H1 (cell line): ENCODE measurements at regions not wholly inside any gene's neighbourhood (a gene's known extent, or its start where the extent isn't known, plus 50 kb on each side); places are given as distances from the start of the nearest gene placed in this dataset.

ENCODE experiments used
- CTCF ChIA-PET: fragments of 300-600 bp; sonication (Branson Sonifier 250); formaldehyde crosslinking; loops from one replicate; lab custom pipeline; 2021; ENCODE audit not compliant: partially characterized antibody; lab: Charles Lee
- POLR2A ChIA-PET: fragments of 300-600 bp; sonication (Branson Sonifier 250); formaldehyde crosslinking; loops from one replicate; lab custom pipeline; 2021; ENCODE audit warnings: inconsistent platforms; ENCODE audit not compliant: partially characterized antibody; lab: Charles Lee
- DNase-seq, 2 experiments: peaks; one replicate each; pipeline versions ENCODE4 v3.0.0 to v3.0.0-alpha.2; 2010 to 2022; ENCODE audit warnings: low spot score in 2 of 2, low read depth in 1 of 2, mixed read lengths in 1 of 2
- FAIRE-seq: peaks from 2 replicates; lab custom pipeline; 2011; peaks lifted over from hg19 to GRCh38; lab: Jason Lieb, UNC
- H2AFZ ChIP-seq: 2 replicates; pipeline ENCODE4 v1.8.1; 2012; ENCODE audit warnings: low read length, inconsistent platforms
- H2AK5ac ChIP-seq: 2 replicates; pipeline ENCODE4 v1.6.1; 2013; ENCODE audit warnings: low read depth, low read length
- H2BK120ac ChIP-seq: replicated peaks from 2 replicates; pipeline ENCODE3; 2013; ENCODE audit warnings: low read depth, low read length, inconsistent platforms
- H2BK12ac ChIP-seq: 2 replicates; pipeline ENCODE4 v1.6.1; 2013; ENCODE audit warnings: low read depth, low read length
- H2BK15ac ChIP-seq: 2 replicates; pipeline ENCODE4 v1.6.1; 2013; ENCODE audit warnings: low read length
- H2BK20ac ChIP-seq: 2 replicates; pipeline ENCODE4 v1.6.1; 2013; ENCODE audit warnings: low read length
- H2BK5ac ChIP-seq: 2 replicates; pipeline ENCODE4 v1.6.1; 2013; ENCODE audit warnings: low read depth, low read length
- H3K14ac ChIP-seq: 2 replicates; pipeline ENCODE4 v1.6.1; 2013; ENCODE audit warnings: inconsistent platforms; ENCODE audit not compliant: insufficient read length
- H3K18ac ChIP-seq: 2 replicates; pipeline ENCODE4 v1.6.1; 2013; ENCODE audit warnings: low read length; ENCODE audit errors: extremely low read depth
- H3K23ac ChIP-seq: 2 replicates; pipeline ENCODE4 v1.6.1; 2013; ENCODE audit warnings: inconsistent platforms; ENCODE audit not compliant: insufficient read length
- H3K23me2 ChIP-seq: 2 replicates; pipeline ENCODE4 v1.6.1; 2013; ENCODE audit warnings: low read depth, low read length
- H3K27ac ChIP-seq: 2 replicates; pipeline ENCODE4 v1.6.1; 2011; ENCODE audit warnings: low read depth, low read length, inconsistent platforms
- H3K27me3 ChIP-seq, 4 experiments: replicated peaks in 1 of 4; 1 replicate in 1 of 4; 2 replicates in 3 of 4; pipeline versions ENCODE4 v1.6.1 to v1.8.1; 2011 to 2013; ENCODE audit warnings: low read length in 3 of 4, mild to moderate bottlenecking in 3 of 4, inconsistent platforms in 2 of 4, mixed read lengths in 2 of 4, moderate library complexity in 1 of 4; ENCODE audit not compliant: control insufficient read depth in 3 of 4, insufficient read depth in 3 of 4; ENCODE audit errors: extremely low read depth in 1 of 4
- H3K36me3 ChIP-seq, 4 experiments: 2 replicates each; pipeline versions ENCODE4 v1.6.1 to v1.8.1; 2011 to 2013; ENCODE audit warnings: mild to moderate bottlenecking in 4 of 4, low read length in 3 of 4, moderate library complexity in 2 of 4, control low read depth in 1 of 4, inconsistent platforms in 1 of 4; ENCODE audit not compliant: insufficient read depth in 4 of 4, control insufficient read depth in 2 of 4
- H3K4ac ChIP-seq: replicated peaks from 2 replicates; pipeline ENCODE3; 2013; ENCODE audit warnings: low read length, low read depth, mixed read lengths, inconsistent platforms; ENCODE audit not compliant: insufficient read length
- H3K4me1 ChIP-seq, 4 experiments: replicated peaks in 1 of 4; 1 replicate in 1 of 4; 2 replicates in 3 of 4; pipeline versions ENCODE4 v1.6.1 to v1.8.1; 2011 to 2013; ENCODE audit warnings: low read length in 3 of 4, inconsistent platforms in 2 of 4, mixed read lengths in 1 of 4; ENCODE audit not compliant: insufficient read depth in 4 of 4, control insufficient read depth in 3 of 4
- H3K4me2 ChIP-seq, 2 experiments: 2 replicates each; pipeline versions ENCODE4 v1.6.1 to v1.8.1; 2011 to 2013; ENCODE audit warnings: low read depth in 2 of 2, low read length in 2 of 2, control low read depth in 1 of 2, inconsistent platforms in 1 of 2, mild to moderate bottlenecking in 1 of 2; ENCODE audit not compliant: insufficient read depth in 1 of 2
- H3K4me3 ChIP-seq, 4 experiments: fragments of 200-600, 300-600 bp in 1 of 4; sonication (generic), shearing (Covaris generic), sonication (Bioruptor Twin) in 1 of 4; 2 replicates each; pipeline versions ENCODE4 v1.5.1 to v1.8.1; 2011 to 2016; ENCODE audit warnings: low read length in 4 of 4, low read depth in 3 of 4, control low read depth in 2 of 4, inconsistent platforms in 2 of 4, mild to moderate bottlenecking in 2 of 4, mixed read lengths in 1 of 4, moderate library complexity in 1 of 4; ENCODE audit not compliant: insufficient read depth in 2 of 4; ENCODE audit errors: extremely low read depth in 1 of 4
- H3K56ac ChIP-seq: replicated peaks from 2 replicates; pipeline ENCODE3; 2013; ENCODE audit warnings: low read depth, mild to moderate bottlenecking, mixed read lengths, low read length, inconsistent platforms; ENCODE audit not compliant: insufficient read length
- H3K79me1 ChIP-seq: 2 replicates; pipeline ENCODE4 v1.6.1; 2013; ENCODE audit warnings: low read depth, low read length, control low read depth
- H3K79me2 ChIP-seq, 2 experiments: 2 replicates each; pipeline versions ENCODE4 v1.6.1 to v1.8.1; 2012 to 2013; ENCODE audit warnings: low read length in 2 of 2, mild to moderate bottlenecking in 2 of 2, inconsistent platforms in 1 of 2; ENCODE audit not compliant: insufficient read depth in 2 of 2, control insufficient read depth in 1 of 2
- H3K9ac ChIP-seq, 4 experiments: replicated peaks in 1 of 4; 1 replicate in 1 of 4; 2 replicates in 3 of 4; pipeline versions ENCODE4 v1.6.1 to v1.8.1; 2011 to 2013; ENCODE audit warnings: low read depth in 3 of 4, low read length in 3 of 4, control low read depth in 2 of 4, mild to moderate bottlenecking in 2 of 4, moderate library complexity in 2 of 4, inconsistent platforms in 1 of 4; ENCODE audit errors: extremely low read depth in 1 of 4
- H3K9me3 ChIP-seq, 2 experiments: 2 replicates each; pipeline versions ENCODE4 v1.6.1 to v1.8.1; 2012 to 2013; ENCODE audit warnings: mild to moderate bottlenecking in 2 of 2, moderate library complexity in 2 of 2, control low read depth in 1 of 2, inconsistent platforms in 1 of 2, low read depth in 1 of 2, low read length in 1 of 2, mixed read lengths in 1 of 2; ENCODE audit not compliant: insufficient read depth in 2 of 2
- H4K20me1 ChIP-seq, 2 experiments: replicated peaks in 1 of 2; 2 replicates each; pipeline versions ENCODE3 to v1.8.1; 2011 to 2013; ENCODE audit warnings: inconsistent platforms in 2 of 2, low read length in 2 of 2, mild to moderate bottlenecking in 1 of 2; ENCODE audit not compliant: insufficient read depth in 2 of 2, control insufficient read depth in 1 of 2
- H4K5ac ChIP-seq: 2 replicates; pipeline ENCODE4 v1.6.1; 2013; ENCODE audit warnings: low read length, low read depth, mixed read lengths, inconsistent platforms; ENCODE audit not compliant: insufficient read length
- H4K8ac ChIP-seq: 2 replicates; pipeline ENCODE4 v1.8.0; 2013; ENCODE audit warnings: mild to moderate bottlenecking, moderate library complexity, low read length, inconsistent platforms; ENCODE audit not compliant: insufficient read depth; ENCODE audit errors: extremely low read depth
- H4K91ac ChIP-seq: replicated peaks from 2 replicates; pipeline ENCODE3; 2013; ENCODE audit warnings: low read length, mixed read lengths, inconsistent platforms; ENCODE audit not compliant: insufficient read length
- RAD21 ChIP-seq, 2 experiments: IDR thresholded peaks in 1 of 2; conservative IDR thresholded peaks in 1 of 2; 2 replicates each; pipeline ENCODE4 v1.6.1; 2011; ENCODE audit warnings: low read depth in 2 of 2, low read length in 2 of 2, improper control_type of control experiment in 1 of 2, inconsistent platforms in 1 of 2, mild to moderate bottlenecking in 1 of 2, moderate library complexity in 1 of 2
- TAF7 ChIP-seq: optimal IDR thresholded peaks from 2 replicates; pipeline ENCODE3; 2011; ENCODE audit warnings: low read depth, mild to moderate bottlenecking, inconsistent platforms, low read length, moderate library complexity, borderline replicate concordance
- WGBS, 2 experiments: shearing (Covaris generic) in 1 of 2; methylation state at CpG; one replicate each; pipeline versions ENCODE4 v1.1.6 to v1.1.7; 2013 to 2015; ENCODE audit warnings: low lambda C conversion rate in 2 of 2, mixed read lengths in 2 of 2, inconsistent platforms in 1 of 2, low coverage in 1 of 2, missing lambda C conversion rate in 1 of 2; ENCODE audit not compliant: insufficient replicate concordance in 2 of 2, insufficient coverage in 1 of 2, insufficient read length in 1 of 2; ENCODE audit errors: extremely low coverage in 1 of 2, missing lambda C conversion rate in 1 of 2; 5-methylcytosine and 5-hydroxymethylcytosine counted together
- TF ChIP-seq, protein P1 (sequence below), 3 experiments: IDR thresholded peaks; 1 replicate in 2 of 3; 2 replicates in 1 of 3; pipeline versions ENCODE4 v1.5.1 to v1.6.1; 2011; ENCODE audit warnings: low read length in 3 of 3, mild to moderate bottlenecking in 3 of 3, inconsistent platforms in 2 of 3, low read depth in 1 of 3, moderate library complexity in 1 of 3; ENCODE audit not compliant: insufficient read depth in 1 of 3; ENCODE audit errors: control extremely low read depth in 1 of 3

DNA sequence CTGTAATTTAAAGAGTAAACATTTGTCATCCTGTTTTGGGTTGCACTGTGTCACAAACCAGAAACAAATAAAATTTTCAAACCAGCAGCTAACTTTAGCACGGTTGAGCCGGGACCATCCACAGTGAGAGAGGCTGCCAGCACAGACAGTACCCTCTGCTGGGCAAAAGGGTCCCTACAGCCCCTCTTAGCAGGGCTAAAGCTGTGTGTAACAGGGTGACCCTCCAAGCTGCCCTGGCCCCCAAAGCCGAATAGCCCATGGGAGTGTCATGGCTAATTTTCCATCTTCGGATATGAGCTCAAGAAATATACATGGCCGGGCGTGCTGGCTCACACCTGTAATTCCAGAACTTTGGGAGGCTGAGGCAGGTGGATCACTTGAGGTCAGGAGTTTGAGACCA, 157.1 kb upstream of the GRIN2B start:
- Histone ChIP-seq H4K5ac (no peak overlapping the region), H3K27me3 (no peaks in the 10 kb centered on the region), H3K9ac (no peak overlapping the region), H4K20me1 (no peaks in the 10 kb centered on the region), H3K4ac (no peak overlapping the region), H2BK15ac (no peak overlapping the region), H4K8ac (no peak overlapping the region), H2BK12ac (no peak overlapping the region), H3K27ac (no peak overlapping the region), H2AK5ac (no peak overlapping the region), H3K4me3 (no peak overlapping the region), H3K9me3 (no peaks in the 10 kb centered on the region), H2BK20ac (no peak overlapping the region), H3K23me2 (no peaks in the 10 kb centered on the region), H3K14ac (no peak overlapping the region), H2AFZ (no peak overlapping the region), H2BK120ac (no peak overlapping the region), H3K4me2 (no peak overlapping the region), H2BK5ac (no peak overlapping the region), H3K23ac (no peak overlapping the region), H3K79me1 (no peaks in the 10 kb centered on the region), H3K4me1 (no peaks in the 10 kb centered on the region), H3K56ac (no peak overlapping the region), H3K79me2 (no peaks in the 10 kb centered on the region), H3K18ac (no peak overlapping the region), H4K91ac (no peak overlapping the region), H3K36me3 (no peaks in the 10 kb centered on the region)
- WGBS, 2 experiments = 76% methylated on average over 6 of the region's 6 CpGs; no CpG with 5 or more reads in 1 of the 2 experiments
- FAIRE-seq = no peak
- CTCF ChIA-PET = interaction anchor here (0.6 to 6.6 kb wide), 34 partner anchors 9 to 1137 kb away, joined by 3 to 51 read pairs (median 4); partner anchors contain the start of gene GRIN2B
- peak in 1 of 2 experiments; percentile 62 for DNase-seq
- POLR2A ChIA-PET = no interaction called here
- TF ChIP-seq RAD21 (IDR thresholded peaks at IDR 0.05 in 1 of 2, conservative IDR thresholded peaks at IDR 0.05 in 1 of 2; ENCODE audit: low read depth in 2 of 2, low read length in 2 of 2) (peak; percentile 63 to 72), TAF7 (no peak)
- TF ChIP-seq, protein P1, sequence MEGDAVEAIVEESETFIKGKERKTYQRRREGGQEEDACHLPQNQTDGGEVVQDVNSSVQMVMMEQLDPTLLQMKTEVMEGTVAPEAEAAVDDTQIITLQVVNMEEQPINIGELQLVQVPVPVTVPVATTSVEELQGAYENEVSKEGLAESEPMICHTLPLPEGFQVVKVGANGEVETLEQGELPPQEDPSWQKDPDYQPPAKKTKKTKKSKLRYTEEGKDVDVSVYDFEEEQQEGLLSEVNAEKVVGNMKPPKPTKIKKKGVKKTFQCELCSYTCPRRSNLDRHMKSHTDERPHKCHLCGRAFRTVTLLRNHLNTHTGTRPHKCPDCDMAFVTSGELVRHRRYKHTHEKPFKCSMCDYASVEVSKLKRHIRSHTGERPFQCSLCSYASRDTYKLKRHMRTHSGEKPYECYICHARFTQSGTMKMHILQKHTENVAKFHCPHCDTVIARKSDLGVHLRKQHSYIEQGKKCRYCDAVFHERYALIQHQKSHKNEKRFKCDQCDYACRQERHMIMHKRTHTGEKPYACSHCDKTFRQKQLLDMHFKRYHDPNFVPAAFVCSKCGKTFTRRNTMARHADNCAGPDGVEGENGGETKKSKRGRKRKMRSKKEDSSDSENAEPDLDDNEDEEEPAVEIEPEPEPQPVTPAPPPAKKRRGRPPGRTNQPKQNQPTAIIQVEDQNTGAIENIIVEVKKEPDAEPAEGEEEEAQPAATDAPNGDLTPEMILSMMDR (IDR thresholded peaks at IDR 0.05; ENCODE audit: control extremely low read depth in 1 of 3, insufficient read depth in 1 of 3, low read depth in 1 of 3, low read length in 3 of 3) = peak; percentile 73 to 84 (median 77)
